ENCODE measurements at regions not wholly inside any gene's neighbourhood (a gene's known extent, or its start where the extent isn't known, plus 50 kb on each side); places are given as distances from the start of the nearest gene placed in this dataset.

- H3K27ac ChIP-seq = peak overlapping the region; percentile 34 to 67 (median 48)
- in situ Hi-C loops (cut with MboI; ENCODE audit: low pct_ligation_motif_present in 1 of 4, low pct_unique_long_range_greater_than_20kb in 1 of 4, low sequenced_read_pairs in 3 of 4) (no loop called here), intact Hi-C loops (cut with DNase I; ENCODE audit: low total_unique reads) (no loop called here)
- no peak overlapping the region for H3K4me3 ChIP-seq
- H3K36me3 ChIP-seq = no peaks in the 10 kb centered on the region
- DNase-seq = peak; percentile 50
- 44 to 51% methylated on average over 8 to 15 of the region's 15 CpGs for WGBS, 2 donors (ENCODE audit: low coverage in 1 of 2)
- H3K4me1 ChIP-seq = peaks cover 0 to 15% (median 2%) of the 10 kb centered on the region in 4 donors
- TF ChIP-seq POLR2AphosphoS5 (IDR thresholded peaks at IDR 0.05) = peak in 2 of 3 donors; percentile 9 to 34
- TF ChIP-seq EP300 (IDR thresholded peaks at IDR 0.05; ENCODE audit: low read depth) = no peak
- no peak for TF ChIP-seq CTCF (IDR thresholded peaks at IDR 0.05)
- peak; percentile 31 for TF ChIP-seq POLR2A (IDR thresholded peaks at IDR 0.05)
- H3K9me3 ChIP-seq = no peaks in the 10 kb centered on the region
- H3K27me3 ChIP-seq = no peaks in the 10 kb centered on the region
Measured at GRCh38 chr11:69972351-69972802, 105.7 kb upstream of the ANO1 start.

GRCh38 chr11:69974528-69974927, 103.6 kb upstream of the ANO1 start:
- WGBS, 2 donors (ENCODE audit: low coverage in 1 of 2) = 52% methylated on average over 4 of the region's 4 CpGs; no CpG with 5 or more reads in 1 of the 2 donors
- peak overlapping the region in 1 of 4 donors; percentile 25 for H3K27ac ChIP-seq
- peaks cover 2% of the 10 kb centered on the region for H3K27me3 ChIP-seq

GRCh38 chr11:69975822-69976221, 102.3 kb upstream of the ANO1 start:
- no peak for DNase-seq
- 85% methylated on average over 7 of the region's 7 CpGs; no CpG with 5 or more reads in 1 of the 2 donors for WGBS, 2 donors (ENCODE audit: low coverage in 1 of 2)
- intact Hi-C loops (cut with DNase I; ENCODE audit: low total_unique reads) = no loop called here

More at GRCh38 chr11:69974528-69974927, 103.6 kb upstream of the ANO1 start:
- Histone ChIP-seq H3K4me1 (peaks cover 0 to 15% (median 2%) of the 10 kb centered on the region in 4 donors), H3K9me3 (no peaks in the 10 kb centered on the region), H3K4me3 (no peak overlapping the region), H3K36me3 (no peaks in the 10 kb centered on the region)
- intact Hi-C loops (cut with DNase I; ENCODE audit: low total_unique reads) = no loop called here
- DNase-seq = peak; percentile 22
- TF ChIP-seq POLR2A (IDR thresholded peaks at IDR 0.05) (no peak), CTCF (IDR thresholded peaks at IDR 0.05) (no peak), EP300 (IDR thresholded peaks at IDR 0.05; ENCODE audit: low read depth) (no peak), POLR2AphosphoS5 (IDR thresholded peaks at IDR 0.05) (no peak)
- in situ Hi-C loops (cut with MboI; ENCODE audit: low pct_ligation_motif_present in 1 of 4, low pct_unique_long_range_greater_than_20kb in 1 of 4, low sequenced_read_pairs in 3 of 4) = no loop called here

GRCh38 chr11:69976794-69977193, 101.3 kb upstream of the ANO1 start:
- Histone ChIP-seq H3K9me3 (no peaks in the 10 kb centered on the region), H3K36me3 (no peaks in the 10 kb centered on the region), H3K27ac (no peak overlapping the region), H3K4me3 (no peak overlapping the region), H3K27me3 (peaks cover 12% of the 10 kb centered on the region), H3K4me1 (peaks cover 0 to 7% (median 2%) of the 10 kb centered on the region in 4 donors)
- TF ChIP-seq POLR2AphosphoS5 (IDR thresholded peaks at IDR 0.05) (no peak), POLR2A (IDR thresholded peaks at IDR 0.05) (no peak), CTCF (IDR thresholded peaks at IDR 0.05) (no peak), EP300 (IDR thresholded peaks at IDR 0.05; ENCODE audit: low read depth) (no peak)
- in situ Hi-C loops (cut with MboI; ENCODE audit: low pct_ligation_motif_present in 1 of 4, low pct_unique_long_range_greater_than_20kb in 1 of 4, low sequenced_read_pairs in 3 of 4) (no loop called here), intact Hi-C loops (cut with DNase I; ENCODE audit: low total_unique reads) (no loop called here)
- no peak for DNase-seq
- 86% methylated on average over 10 of the region's 10 CpGs; no CpG with 5 or more reads in 1 of the 2 donors for WGBS, 2 donors (ENCODE audit: low coverage in 1 of 2)

More at GRCh38 chr11:69975822-69976221, 102.3 kb upstream of the ANO1 start:
- peaks cover 0 to 10% (median 2%) of the 10 kb centered on the region in 4 donors for H3K4me1 ChIP-seq
- H3K36me3 ChIP-seq = no peaks in the 10 kb centered on the region
- no peaks in the 10 kb centered on the region for H3K9me3 ChIP-seq
- no peak for TF ChIP-seq POLR2AphosphoS5 (IDR thresholded peaks at IDR 0.05)
- TF ChIP-seq CTCF (IDR thresholded peaks at IDR 0.05) = no peak
- TF ChIP-seq POLR2A (IDR thresholded peaks at IDR 0.05) = no peak
- peaks cover 8% of the 10 kb centered on the region for H3K27me3 ChIP-seq
- in situ Hi-C loops (cut with MboI; ENCODE audit: low pct_ligation_motif_present in 1 of 4, low pct_unique_long_range_greater_than_20kb in 1 of 4, low sequenced_read_pairs in 3 of 4) = no loop called here
- no peak overlapping the region for H3K4me3 ChIP-seq
- no peak overlapping the region for H3K27ac ChIP-seq
